ENCODE measurements at regions not wholly inside any gene's neighbourhood (a gene's known extent, or its start where the extent isn't known, plus 50 kb on each side); places are given as distances from the start of the nearest gene placed in this dataset.

DNA sequence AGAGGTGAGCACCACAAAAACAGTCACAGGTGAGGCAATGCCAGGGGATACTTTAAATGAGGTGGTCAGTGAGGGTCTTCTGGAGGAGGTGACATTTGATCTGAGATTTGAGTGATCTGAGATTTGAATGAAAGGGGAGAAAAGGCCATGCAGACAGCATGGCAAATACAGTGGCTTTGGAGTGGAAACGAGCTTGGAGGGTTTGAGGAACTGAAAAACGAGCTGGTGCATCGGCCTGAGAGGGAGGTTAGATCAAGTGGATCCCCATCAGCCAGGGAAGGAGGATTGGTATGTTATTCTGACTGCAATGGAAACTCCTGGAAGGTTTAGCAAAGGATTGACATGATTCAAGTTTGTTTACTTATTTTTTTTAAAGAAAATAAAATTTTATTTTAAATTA lies 245.1 kb downstream of the KCNS3 start:
- DNase-seq: no peak

DNA sequence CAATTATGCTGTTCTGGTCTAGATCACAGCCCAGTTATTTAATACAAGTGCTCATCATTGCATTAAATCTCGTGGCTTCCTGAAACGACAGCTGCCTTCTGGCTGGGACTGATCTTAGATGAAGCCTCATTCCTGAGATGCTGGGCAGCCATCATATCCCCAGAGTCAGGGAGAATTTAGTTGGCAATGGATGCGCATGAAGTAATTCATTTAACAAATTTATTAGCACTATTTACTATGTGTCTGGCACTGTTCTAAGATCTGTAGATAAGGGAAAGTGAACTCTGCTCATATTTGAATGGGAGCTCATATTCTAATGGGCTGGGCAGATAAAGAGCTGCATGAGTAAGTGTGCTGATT lies 244.7 kb downstream of the KCNS3 start:
- DNase-seq: no peak

DNA sequence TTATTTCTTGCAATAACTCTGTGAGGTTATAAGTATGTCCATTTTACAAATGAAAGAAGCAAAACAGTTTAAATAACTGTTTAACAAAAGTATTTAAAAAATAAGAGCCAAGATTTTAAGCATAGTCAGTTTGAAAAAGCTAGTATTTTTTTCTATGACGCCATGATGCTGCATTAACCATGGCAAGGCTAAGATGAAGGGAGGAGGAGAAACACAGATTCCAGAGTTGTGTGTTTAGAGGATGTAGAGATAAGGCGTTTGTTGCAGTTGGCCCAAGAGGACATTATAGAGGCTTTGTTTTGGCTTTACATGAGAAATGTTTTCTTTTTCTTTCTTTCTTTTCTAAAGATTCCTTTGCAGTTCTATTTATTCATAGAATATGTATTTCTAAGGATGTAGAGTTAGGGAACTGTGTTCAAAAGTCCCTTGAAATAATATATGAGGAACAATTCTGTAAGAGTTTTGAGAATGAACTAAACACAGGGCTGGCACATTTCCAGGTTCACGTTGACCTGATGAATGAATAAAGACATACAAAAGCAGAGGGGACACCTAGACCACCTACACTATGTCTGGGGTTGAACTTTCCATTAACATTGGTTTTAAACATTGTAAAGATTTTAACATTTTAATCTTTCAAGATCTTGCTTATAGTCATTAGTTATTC lies 244.2 kb downstream of the KCNS3 start:
- no peak for DNase-seq

DNA sequence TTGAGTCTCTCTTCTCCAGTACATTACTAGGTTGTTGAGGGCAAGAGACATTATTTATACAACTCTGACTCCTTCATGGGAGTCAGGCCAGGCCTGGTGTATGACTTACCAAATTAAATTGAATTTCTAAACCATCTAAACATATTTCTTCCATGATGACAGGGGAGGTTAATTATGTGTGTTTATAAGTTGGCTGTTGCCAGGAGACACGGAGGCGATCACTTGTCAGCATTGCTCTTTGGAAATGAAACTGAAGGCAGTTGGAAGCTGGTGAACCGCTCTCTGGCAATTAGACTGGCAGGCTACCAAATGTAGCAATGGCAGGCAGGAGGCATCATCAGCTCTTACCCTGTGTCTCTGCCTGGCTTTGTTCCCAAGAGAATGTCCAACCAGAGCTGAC lies 241.4 kb downstream of the KCNS3 start:
- DNase-seq: no peak

DNA sequence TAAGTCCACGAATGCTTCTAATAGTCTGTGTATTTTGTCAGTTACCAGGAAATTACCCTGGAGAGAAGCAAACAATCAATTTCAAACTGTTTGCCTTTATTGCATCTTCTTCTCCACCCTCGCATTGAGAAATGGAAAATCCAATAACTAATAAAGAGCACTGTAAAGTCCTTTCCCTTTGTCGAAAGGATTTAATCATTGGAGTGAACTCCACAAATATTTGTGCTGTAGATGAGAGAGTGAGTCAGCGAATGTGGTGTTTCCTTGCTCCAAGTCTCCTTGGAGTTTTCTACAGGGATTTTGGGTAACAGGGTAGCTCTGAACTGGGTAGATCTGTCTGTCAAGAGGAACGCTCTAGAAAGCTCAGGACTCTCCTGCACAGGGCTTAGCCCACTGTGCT lies 240.2 kb downstream of the KCNS3 start:
- DNase-seq: no peak

DNA sequence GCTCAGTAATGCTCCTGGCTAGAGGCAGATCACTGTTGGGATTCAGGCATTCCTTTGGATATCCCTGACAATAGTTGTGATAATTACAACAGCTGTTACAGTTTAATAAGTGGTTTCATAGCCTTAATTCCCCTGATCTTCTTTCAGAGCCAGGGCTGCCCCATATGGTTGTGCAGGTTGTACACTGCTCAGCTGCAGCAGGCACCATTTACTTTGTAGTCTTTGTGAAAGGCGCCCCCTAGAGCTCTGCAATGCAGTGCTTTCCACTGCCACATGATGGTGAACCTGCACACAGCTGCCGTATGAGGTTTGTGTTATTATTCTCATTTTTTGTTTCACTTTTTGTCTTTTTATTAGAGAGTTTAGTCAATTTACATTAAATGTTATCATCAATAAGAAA lies 239.1 kb downstream of the KCNS3 start:
- DNase-seq: peak; percentile 42 to 51 (median 50)

DNA sequence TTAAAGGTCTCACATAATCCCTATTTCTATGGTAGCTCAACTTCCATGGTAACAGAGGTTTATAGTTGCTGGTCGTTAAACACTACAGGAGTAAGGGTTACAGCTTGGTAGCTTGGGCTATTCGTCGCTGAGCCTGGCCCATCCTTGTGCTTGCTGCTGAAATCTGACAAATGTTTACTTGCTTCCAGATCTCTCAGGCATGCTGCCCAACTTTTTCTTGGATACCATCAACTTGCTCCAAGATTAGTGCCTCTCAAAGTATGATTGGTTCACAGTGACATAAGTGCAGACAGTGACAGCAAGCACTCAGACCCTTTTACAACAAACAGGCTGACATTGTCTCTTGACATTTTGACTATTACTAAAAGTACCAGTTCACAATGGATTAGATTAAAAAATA lies 231.8 kb downstream of the KCNS3 start:
- DNase-seq: no peak

DNA sequence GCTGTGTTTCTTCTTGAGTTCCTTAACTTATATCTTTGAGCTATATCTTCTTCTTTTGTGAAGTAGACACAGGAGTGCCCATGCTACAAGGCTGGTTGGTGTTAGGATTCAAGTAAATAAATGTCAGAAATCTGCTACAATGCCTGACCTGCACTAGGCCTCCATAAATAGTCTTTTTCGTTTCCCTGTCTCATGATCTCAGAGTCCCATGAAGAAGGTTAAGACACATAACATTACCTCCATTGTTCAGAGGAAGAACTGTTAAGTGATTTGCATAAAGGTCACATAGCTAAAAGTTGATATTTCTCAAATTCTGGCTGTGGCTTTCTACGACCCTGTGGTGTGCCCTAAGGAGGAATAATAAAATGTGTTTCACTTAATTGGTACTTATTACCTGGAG lies 228.4 kb downstream of the KCNS3 start:
- DNase-seq: no peak

DNA sequence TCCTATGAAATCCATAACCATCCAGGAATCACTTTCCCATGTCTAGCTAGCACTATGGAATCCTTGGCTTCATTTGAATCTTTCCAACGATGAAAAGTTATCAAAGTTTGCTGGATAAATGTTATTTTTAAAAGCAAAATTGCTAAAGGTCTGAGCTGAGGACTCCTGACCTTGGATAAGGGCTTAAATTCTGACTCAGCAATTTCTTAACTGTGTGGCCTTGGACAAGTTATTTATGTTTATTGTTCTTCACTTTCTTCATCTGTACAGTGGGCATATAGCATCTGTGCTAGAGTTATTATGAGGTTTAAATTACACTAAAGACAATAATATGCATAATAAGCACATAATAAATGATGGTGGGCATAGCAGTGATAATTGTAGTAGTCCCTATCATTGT lies 227.5 kb downstream of the KCNS3 start:
- DNase-seq: no peak

DNA sequence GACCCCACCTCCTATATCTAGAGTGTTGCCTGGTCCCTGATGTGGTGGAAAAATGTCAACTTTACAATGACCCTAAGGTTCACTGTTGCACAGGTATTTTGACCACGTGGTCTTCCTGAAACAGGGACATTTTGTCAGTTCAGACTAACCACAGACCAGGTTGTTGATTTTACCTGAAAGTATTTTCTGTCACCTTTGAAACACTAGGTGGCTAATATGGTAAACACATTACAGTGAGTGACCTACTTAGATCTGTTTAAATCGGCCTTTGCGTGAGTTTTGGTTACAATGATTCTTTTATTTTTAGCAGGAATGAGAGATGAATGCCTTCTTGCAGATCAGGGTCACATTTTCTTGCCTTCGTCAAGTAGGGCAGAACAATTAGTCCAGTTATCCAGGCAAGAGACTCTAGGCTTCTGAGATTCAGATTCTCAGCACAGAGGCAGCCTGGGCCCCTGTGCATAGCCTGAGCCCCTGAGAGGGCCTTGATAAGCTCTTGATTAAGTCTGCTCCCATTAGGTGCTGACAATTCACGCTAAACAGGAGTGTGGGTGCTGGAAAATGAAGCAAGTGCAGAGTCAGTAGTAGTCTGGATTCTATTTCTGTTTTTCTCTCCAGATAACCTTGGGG lies 226.2 kb downstream of the KCNS3 start:
- DNase-seq: no peak

DNA sequence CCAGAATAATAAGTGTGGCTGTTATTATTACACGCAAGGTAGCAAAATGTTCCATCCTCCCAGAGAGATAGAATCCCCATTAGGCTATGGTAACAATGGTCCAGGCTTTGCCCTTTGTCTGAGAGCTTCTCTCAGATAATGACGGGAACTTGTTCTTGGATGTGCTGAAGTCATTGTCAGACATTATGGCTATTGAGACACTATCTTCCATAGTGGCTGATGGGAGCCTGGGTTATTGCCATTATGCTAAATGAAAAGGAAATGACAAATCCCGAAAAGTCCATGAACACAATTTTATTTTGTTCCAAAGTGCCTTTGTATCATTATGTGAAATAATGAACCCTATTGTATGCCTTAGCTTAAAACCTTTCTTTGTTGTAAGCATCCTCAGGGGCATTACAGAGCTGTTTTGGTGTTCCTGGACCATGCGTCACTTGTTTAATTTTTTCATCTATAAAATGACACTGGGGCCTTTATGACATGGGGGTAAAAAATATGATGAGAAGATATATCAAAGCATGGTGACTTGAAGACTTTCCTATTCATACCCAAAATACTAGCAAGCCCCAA lies 218.5 kb downstream of the KCNS3 start:
- DNase-seq: no peak

DNA sequence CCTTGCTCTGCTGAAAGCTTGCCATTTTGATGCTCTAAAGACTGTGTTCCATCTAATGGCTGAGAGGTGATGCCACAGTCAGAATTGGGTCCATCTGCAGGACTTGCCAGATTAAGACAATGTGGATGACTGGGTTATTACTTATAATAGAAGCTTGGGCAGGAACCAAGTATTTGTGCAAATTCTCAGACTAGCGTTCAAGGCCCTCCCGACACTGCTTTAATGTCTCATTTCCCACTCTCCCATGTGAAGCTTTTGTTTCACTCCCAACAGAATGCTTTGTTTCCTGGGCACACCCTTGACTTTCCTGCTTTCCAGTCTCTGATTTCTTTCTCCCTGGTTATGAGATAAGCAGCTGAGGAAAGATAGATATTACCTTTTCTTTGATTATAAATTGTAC lies 215.8 kb downstream of the KCNS3 start:
- no peak for DNase-seq

DNA sequence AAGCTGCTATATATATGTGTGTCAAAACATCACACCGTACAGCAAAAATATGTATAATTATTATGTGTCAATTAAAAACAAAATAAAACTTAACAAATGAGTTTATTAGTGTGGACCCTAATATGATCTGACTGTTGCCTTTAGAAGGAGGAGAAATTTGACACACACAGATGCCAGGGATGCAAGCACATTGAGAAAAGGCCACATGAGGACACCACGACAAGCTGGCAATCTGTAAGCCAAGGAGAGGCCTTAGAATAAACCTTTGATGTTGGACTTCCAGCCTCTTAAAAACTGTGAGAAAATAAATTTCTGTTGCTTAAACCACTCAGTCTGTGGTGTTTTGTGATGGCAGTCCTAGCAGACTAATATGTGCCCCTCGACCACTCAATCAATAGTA lies 214.7 kb downstream of the KCNS3 start:
- no peak for DNase-seq

DNA sequence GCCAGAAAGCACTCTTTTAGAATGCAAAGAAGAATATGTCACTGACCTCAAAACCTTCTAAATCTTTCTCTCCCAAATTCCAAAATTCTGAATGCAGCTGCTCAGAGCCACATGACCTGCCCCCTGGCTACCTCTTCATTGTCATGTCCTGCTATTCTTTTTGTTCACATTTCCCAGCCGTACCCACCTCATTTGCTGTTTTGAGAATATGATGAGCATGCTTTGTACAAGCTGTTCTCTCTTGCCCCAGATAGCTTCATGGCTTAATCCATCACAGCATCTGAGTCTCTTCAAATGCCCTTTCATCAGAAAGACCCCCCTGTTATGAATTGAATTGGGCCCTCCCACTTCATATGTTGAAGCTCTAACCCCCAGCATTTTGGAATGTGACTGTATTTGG lies 214.3 kb downstream of the KCNS3 start:
- DNase-seq: no peak

DNA sequence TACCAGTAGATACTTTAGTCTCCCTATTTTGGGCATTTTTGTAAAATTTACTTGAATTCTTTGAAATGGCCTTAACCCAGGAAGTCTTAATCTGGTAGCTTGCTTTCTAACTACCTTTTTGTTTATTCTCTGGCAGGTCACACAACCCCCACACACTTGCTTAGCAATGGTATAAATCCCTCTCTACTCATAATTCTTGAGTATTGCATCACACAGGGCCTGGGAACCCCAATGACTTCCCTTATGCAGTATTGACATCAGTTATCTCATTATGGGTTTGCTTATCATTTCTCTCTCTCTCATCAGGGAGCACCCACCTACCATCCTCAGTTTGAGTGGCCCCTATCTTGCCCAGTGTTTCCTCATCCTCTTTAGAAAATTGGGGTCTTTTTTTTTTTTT lies 207.1 kb downstream of the KCNS3 start:
- DNase-seq: peak in 2 of 3 donors; percentile 19 to 43

DNA sequence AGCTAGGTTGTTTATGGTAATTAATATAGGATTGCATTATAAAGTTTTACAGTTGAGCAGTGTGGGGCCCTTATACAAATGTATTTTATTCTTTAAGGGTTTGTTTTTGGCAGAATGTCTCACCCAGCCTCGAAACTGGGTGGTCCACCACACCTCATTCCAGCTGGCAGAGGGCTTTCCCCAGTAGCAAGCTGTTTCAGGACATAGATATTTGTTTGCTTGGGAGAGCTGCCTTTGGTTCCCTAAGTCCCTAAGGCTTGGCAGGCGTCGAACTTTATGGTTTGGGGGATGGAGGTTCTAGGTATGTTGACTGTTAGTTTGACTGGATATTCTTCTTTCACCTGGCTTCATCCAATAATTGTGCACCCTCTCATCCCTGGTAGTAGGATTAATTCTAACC lies 205.9 kb downstream of the KCNS3 start:
- no peak for DNase-seq

DNA sequence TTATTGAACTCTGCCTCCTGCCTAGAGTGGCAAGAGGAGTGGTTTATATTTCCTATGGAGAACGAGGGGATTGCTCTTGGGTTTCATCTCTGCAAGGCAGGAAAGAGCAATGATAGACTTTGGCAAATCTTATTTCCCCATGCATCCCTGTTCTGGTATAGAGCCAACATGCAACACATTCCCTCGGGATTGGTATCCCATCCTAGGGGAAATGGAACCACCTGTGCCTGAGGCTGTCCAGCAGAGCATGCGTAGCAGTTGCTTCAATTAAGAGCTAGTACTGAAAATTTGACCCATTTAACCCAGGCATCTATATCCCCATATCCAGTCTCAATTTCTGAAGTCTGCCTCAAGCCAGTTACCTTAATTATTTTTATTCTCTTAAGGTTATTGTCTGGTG lies 205.3 kb downstream of the KCNS3 start:
- DNase-seq: no peak

DNA sequence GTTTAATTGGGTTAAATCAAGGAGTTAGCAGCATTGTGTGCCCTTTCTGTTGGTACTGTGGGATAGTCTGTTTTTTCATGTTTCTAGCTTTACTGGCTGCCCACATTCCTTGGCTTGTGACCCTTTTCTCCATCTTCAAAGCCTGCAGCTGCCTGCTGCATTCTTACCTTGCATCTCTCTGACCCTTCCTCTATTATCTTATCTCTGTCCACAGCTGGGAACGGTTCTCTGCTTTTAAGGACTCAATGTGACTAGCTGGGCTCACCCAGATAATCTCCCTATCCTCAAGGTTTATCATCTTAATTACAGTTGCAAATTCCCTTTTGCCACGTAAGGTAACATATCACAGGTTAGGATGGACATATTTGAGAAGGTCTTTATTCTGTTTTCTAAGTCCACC lies 199.7 kb downstream of the KCNS3 start:
- DNase-seq: no peak

DNA sequence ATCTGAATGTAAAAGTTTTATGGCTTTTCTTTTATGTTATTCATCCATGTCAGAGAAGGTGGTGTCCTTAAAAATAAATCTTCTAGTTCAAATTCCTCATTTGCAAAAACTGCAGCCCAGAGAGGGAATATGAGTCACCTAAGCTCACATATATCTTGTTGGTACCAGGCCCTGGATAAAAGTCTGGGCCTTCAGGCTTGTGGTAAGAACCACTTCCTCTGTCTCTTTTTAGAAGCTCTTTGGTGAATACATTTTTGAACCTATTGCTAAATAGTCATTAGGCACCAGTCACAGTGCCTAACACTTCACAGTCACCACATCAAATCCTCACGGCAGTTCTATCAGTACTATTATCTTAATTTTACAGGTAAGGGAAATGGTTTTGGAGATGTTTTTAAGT lies 199.2 kb downstream of the KCNS3 start:
- DNase-seq: peak in 2 of 3 donors; percentile 22 to 72

DNA sequence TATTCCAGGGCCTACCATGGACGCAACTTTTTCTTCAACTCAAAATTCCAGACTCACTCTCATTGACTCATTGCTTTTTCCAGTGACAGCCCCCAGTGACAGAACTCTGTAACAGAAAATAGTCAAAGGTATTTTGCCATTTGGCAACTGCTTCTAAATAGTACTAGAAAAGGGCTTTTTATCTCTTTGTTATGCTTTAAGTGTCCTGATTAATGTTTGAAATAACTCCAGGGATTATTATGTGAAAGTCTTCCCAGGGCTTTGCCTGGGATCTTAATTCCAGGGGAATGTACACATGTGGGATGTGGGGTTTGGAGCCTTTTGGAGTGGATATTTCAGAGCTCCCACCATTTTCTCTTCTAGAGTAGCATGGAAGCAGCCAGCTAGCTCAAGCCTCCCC lies 198.8 kb downstream of the KCNS3 start:
- DNase-seq: no peak

DNA sequence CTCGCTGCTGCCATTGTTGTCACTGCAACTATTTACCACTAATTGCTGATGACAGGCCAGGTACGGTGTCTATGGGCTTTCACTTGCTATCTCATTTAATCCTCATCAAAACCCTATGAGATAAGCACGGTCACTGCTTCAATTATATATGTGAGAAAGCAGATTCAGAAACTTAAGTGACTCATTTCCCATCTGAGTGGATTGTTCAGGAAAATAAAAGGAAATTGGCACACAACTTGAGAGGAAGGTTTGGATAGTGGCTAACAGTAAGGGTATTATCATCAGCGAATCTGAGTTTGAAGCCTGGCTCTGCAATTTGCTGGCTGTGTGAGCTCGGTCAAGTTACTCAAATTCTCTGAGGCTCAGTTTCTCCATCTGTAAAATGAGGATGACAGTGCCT lies 196.0 kb downstream of the KCNS3 start:
- no peak for DNase-seq

DNA sequence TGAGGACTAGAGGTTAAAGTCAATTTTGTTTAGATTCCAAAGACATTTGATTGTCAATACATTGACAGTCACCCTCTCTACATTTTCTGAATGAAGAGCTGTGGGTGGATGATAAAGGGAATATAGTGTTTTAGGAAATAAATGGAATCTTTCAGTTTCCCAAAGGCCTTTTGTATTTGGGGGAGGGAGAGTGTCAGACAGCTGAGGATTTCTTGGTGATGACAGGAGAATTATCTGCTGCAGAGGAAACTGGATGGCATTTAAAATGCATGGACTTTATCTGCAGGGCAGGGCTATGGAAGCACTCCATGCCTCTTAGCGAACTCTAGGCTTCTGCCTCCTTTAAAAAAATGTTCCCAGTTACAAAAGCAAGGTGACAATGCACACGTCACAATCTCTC lies 195.1 kb downstream of the KCNS3 start:
- DNase-seq: no peak

DNA sequence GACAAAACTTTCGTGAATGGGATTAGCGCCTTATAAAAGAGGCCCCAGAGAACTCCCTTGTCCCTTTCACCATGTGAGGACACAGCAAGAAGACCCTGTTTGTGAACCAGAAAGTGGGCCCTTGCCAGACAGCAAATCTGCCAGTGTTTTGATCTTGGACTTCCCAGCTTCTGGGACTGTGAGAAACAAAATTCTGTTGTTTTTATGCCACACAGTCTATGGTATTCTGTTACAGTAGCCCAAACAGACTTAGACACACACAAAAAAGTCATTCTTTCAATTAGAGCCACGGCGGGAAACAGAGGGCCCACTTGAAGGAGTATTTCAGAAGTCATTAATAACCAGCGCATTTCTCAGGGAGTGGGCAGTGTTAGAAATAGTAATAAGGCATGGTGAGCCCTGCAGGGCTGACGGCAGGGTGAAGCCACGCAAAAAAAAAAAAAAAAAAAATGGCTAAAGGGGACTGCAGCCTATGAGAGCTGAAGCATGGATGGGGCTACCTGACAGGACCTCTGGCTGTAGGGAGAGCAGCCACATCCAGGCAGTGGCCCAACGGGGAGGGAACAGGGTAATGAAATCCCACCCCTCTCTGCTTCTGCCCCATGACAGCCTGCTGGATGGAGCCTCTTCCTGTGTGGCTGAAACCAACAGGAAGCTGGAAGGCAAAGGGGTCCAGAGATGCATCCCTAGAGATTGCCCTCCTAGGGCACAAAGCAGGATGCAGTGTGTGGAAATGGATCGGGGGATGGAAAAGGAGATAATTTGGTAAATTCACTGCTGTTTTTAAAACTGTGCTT lies 189.3 kb downstream of the KCNS3 start:
- DNase-seq: no peak

DNA sequence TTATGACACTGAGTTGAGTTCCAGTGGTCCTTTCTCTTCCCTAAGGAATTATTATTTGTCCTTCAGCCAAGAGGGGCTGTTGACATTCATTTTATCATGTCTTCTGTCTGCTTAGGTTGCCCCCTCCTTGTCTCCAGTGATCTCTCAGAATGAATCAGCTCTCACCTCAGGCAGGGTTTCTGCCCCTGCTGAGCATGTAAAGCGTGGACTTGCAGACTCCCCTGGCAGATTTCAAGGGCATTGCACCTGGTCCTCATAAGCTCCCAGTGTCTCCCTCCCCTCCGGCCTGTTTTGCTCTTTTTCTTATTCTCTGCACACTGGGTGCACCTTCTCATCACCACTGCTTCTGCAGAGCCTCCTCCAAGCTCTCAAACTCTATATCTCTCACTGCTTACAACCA lies 188.4 kb downstream of the KCNS3 start:
- DNase-seq: no peak

All from suppressor macrophage treated with lipopolysaccharide for 1 hour (primary cell).